ENCODE measurements at regions not wholly inside any gene's neighbourhood (a gene's known extent, or its start where the extent isn't known, plus 50 kb on each side); places are given as distances from the start of the nearest gene placed in this dataset.

DNA sequence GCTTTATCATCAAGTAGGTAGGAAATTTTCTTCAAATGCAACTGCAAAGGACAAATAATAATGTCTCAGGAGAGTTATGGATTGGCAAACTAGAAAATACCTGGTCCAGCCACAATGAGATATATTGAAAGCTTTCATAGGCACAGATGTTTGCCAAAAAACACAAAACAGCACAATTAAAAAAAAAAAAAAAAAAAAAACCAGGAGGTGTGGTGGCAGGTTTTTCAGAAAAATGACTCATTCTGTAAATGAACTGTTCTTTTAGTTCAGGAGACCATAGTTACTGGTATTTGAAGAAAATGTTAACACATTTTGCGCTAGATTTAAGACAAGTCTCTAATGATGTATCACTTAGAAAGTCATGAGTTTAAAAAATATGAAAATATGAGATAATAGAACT, 55.0 kb upstream of the JCAD start:
- TF ChIP-seq POLR2A (IDR thresholded peaks at IDR 0.05; ENCODE audit: low read depth, low read length) (no peak), POLR2AphosphoS5 (IDR thresholded peaks at IDR 0.05; ENCODE audit: low read depth, low read length) (no peak), SPI1 (IDR thresholded peaks at IDR 0.05; ENCODE audit: low read depth, low read length) (no peak), TAF1 (IDR thresholded peaks at IDR 0.05; ENCODE audit: low read depth, low read length) (no peak), POU2F2 (IDR thresholded peaks at IDR 0.05; ENCODE audit: low read depth, low read length) (no peak), PAX5 (IDR thresholded peaks at IDR 0.05; ENCODE audit: insufficient read depth, low read length, severe bottlenecking) (no peak)

All from GM12891 (cell line).